H9 (cell line): ENCODE measurements at regions not wholly inside any gene's neighbourhood (a gene's known extent, or its start where the extent isn't known, plus 50 kb on each side); places are given as distances from the start of the nearest gene placed in this dataset.

Experiments used
- DNase-seq: peaks from one replicate; pipeline ENCODE4 v3.0.0-alpha.2; 2017
- H2AFZ ChIP-seq: one replicate; pipeline ENCODE4 v1.6.1; 2013; ENCODE audit warnings: mild to moderate bottlenecking, low read length, control low read depth, moderate library complexity
- H2AK5ac ChIP-seq: 2 replicates; pipeline ENCODE4 v1.6.1; 2013; ENCODE audit warnings: low read length, control low read depth, mixed read lengths; ENCODE audit not compliant: insufficient read length
- H2BK120ac ChIP-seq: one replicate; pipeline ENCODE4 v1.6.1; 2013; ENCODE audit warnings: low read depth, mild to moderate bottlenecking, low read length, control low read depth, inconsistent platforms; ENCODE audit not compliant: poor library complexity, severe bottlenecking
- H2BK12ac ChIP-seq: 2 replicates; pipeline ENCODE4 v1.6.1; 2013; ENCODE audit warnings: low read length, control low read depth, mixed read lengths, low read depth; ENCODE audit not compliant: insufficient read length
- H2BK15ac ChIP-seq: 2 replicates; pipeline ENCODE4 v1.6.1; 2013; ENCODE audit warnings: low read depth, low read length, control low read depth
- H2BK20ac ChIP-seq: one replicate; pipeline ENCODE4 v1.6.1; 2013; ENCODE audit warnings: low read depth, mild to moderate bottlenecking, low read length, control low read depth, inconsistent platforms; ENCODE audit not compliant: poor library complexity, severe bottlenecking
- H2BK5ac ChIP-seq: 2 replicates; pipeline ENCODE4 v1.6.1; 2013; ENCODE audit warnings: low read length, control low read depth, mixed read lengths; ENCODE audit not compliant: insufficient read length
- H3K14ac ChIP-seq: 2 replicates; pipeline ENCODE4 v1.6.1; 2013; ENCODE audit warnings: low read length, control low read depth; ENCODE audit not compliant: insufficient read depth
- H3K18ac ChIP-seq: 2 replicates; pipeline ENCODE4 v1.6.1; 2013; ENCODE audit warnings: low read depth, mild to moderate bottlenecking, mixed read lengths, low read length, control low read depth; ENCODE audit not compliant: insufficient read length
- H3K23ac ChIP-seq: 2 replicates; pipeline ENCODE4 v1.6.1; 2013; ENCODE audit warnings: low read length, control low read depth, mixed read lengths, low read depth; ENCODE audit not compliant: insufficient read length
- H3K23me2 ChIP-seq: 2 replicates; pipeline ENCODE4 v1.6.1; 2013; ENCODE audit warnings: low read depth, mild to moderate bottlenecking, mixed read lengths, low read length, control low read depth; ENCODE audit not compliant: insufficient read length, poor library complexity, severe bottlenecking
- H3K27ac ChIP-seq: 2 replicates; pipeline ENCODE4 v1.5.1; 2013; ENCODE audit warnings: low read length, control low read depth, mixed read lengths, low read depth; ENCODE audit not compliant: insufficient read length
- H3K27me3 ChIP-seq: 2 replicates; pipeline ENCODE4 v1.6.1; 2013; ENCODE audit warnings: low read length, control low read depth, inconsistent platforms; ENCODE audit not compliant: insufficient read depth
- H3K4ac ChIP-seq: 2 replicates; pipeline ENCODE4 v1.6.1; 2013; ENCODE audit warnings: low read depth, mild to moderate bottlenecking, control low read depth, inconsistent platforms, low read length, moderate library complexity
- H3K4me1 ChIP-seq: 2 replicates; pipeline ENCODE4 v1.6.1; 2013; ENCODE audit warnings: low read length, control low read depth, inconsistent platforms; ENCODE audit not compliant: insufficient read depth
- H3K4me2 ChIP-seq: 2 replicates; pipeline ENCODE4 v1.6.1; 2013; ENCODE audit warnings: low read length, control low read depth, mixed read lengths; ENCODE audit not compliant: insufficient read length, insufficient read depth
- H3K56ac ChIP-seq: 2 replicates; pipeline ENCODE4 v1.6.1; 2013; ENCODE audit warnings: low read depth, mild to moderate bottlenecking, mixed read lengths, low read length, control low read depth; ENCODE audit not compliant: insufficient read length
- H3K79me1 ChIP-seq: 2 replicates; pipeline ENCODE4 v1.6.1; 2013; ENCODE audit warnings: low read depth, mild to moderate bottlenecking, moderate library complexity, low read length, control low read depth, inconsistent platforms; ENCODE audit not compliant: insufficient read depth, poor library complexity, severe bottlenecking
- H3K79me2 ChIP-seq: 2 replicates; pipeline ENCODE4 v1.6.1; 2013; ENCODE audit warnings: low read length, control low read depth, inconsistent platforms; ENCODE audit not compliant: insufficient read depth
- H3K9ac ChIP-seq: 2 replicates; pipeline ENCODE4 v1.6.1; 2013; ENCODE audit warnings: low read length, control low read depth, mixed read lengths; ENCODE audit not compliant: insufficient read length; ENCODE audit errors: extremely low read depth
- H3K9me3 ChIP-seq: one replicate; pipeline ENCODE4 v1.6.1; 2013; ENCODE audit warnings: low read depth, low read length, inconsistent platforms; ENCODE audit not compliant: control insufficient read depth
- H3T11ph ChIP-seq: one replicate; pipeline ENCODE4 v1.6.1; 2013; ENCODE audit warnings: mild to moderate bottlenecking, low read length, control low read depth, inconsistent platforms
- H4K20me1 ChIP-seq: one replicate; pipeline ENCODE4 v1.6.1; 2013; ENCODE audit not compliant: control insufficient read depth, insufficient read length, insufficient read depth
- H4K5ac ChIP-seq: 2 replicates; pipeline ENCODE4 v1.6.1; 2013; ENCODE audit warnings: low read depth, mild to moderate bottlenecking, mixed read lengths, low read length, control low read depth; ENCODE audit not compliant: insufficient read length
- H4K8ac ChIP-seq: replicated peaks from 2 replicates; pipeline ENCODE4 v1.6.1; 2013; ENCODE audit warnings: low read length, control low read depth, mixed read lengths, low read depth; ENCODE audit not compliant: insufficient read length
- H4K91ac ChIP-seq: 2 replicates; pipeline ENCODE4 v1.6.1; 2013; ENCODE audit warnings: low read depth, mild to moderate bottlenecking, moderate library complexity, mixed read lengths, low read length, control low read depth; ENCODE audit not compliant: insufficient read length
- H3K27ac Mint-ChIP-seq, 3 experiments: 2 replicates in 2 of 3; 3 replicates in 1 of 3; pipeline ENCODE4 v1.8.0; 2020 to 2021; ENCODE audit warnings: mixed read lengths in 3 of 3, mild to moderate bottlenecking in 1 of 3, moderate library complexity in 1 of 3
- H3K27me3 Mint-ChIP-seq: 2 replicates; pipeline ENCODE4 v1.8.0; 2021; ENCODE audit warnings: low read depth, mild to moderate bottlenecking, moderate library complexity, mixed read lengths
- H3K36me3 Mint-ChIP-seq, 3 experiments: 2 replicates in 2 of 3; 3 replicates in 1 of 3; pipeline ENCODE4 v1.8.0; 2020 to 2021; ENCODE audit warnings: low read depth in 3 of 3, mixed read lengths in 3 of 3; ENCODE audit not compliant: insufficient read depth in 1 of 3
- H3K4me1 Mint-ChIP-seq, 2 experiments: 2 replicates each; pipeline ENCODE4 v1.8.0; 2020; ENCODE audit warnings: mixed read lengths in 2 of 2
- H3K4me3 Mint-ChIP-seq, 2 experiments: 2 replicates in 1 of 2; 3 replicates in 1 of 2; pipeline ENCODE4 v1.8.0; 2020 to 2021; ENCODE audit warnings: mild to moderate bottlenecking in 2 of 2, mixed read lengths in 2 of 2, moderate library complexity in 1 of 2
- H3K9me3 Mint-ChIP-seq, 2 experiments: 2 replicates in 1 of 2; 3 replicates in 1 of 2; pipeline ENCODE4 v1.8.0; 2020; ENCODE audit warnings: mild to moderate bottlenecking in 2 of 2, mixed read lengths in 2 of 2, moderate library complexity in 1 of 2
- CTCF ChIP-seq: fragments of 200-600 bp; sonication (generic); conservative IDR thresholded peaks from 3 replicates; pipeline ENCODE4 v1.8.0; 2021; ENCODE audit warnings: antibody characterized with exemption, mild to moderate bottlenecking
- WGBS: extraction: QIAGEN DNeasy Blood & Tissue Kit; methylation state at CpG from one replicate; pipeline ENCODE4 v1.1.7; 2013; ENCODE audit warnings: missing lambda C conversion rate, low lambda C conversion rate, mixed read lengths; ENCODE audit not compliant: insufficient read length; ENCODE audit errors: extremely low coverage; 5-methylcytosine and 5-hydroxymethylcytosine counted together

- Mint-ChIP-seq H3K4me1 (no peaks in the 10 kb centered on the region), H3K9me3 (no peaks in the 10 kb centered on the region), H3K36me3 (no peaks in the 10 kb centered on the region; a peak in 1 of 7 replicates), H3K4me3 (no peak overlapping the region), H3K27me3 (peaks cover 8% of the 10 kb centered on the region; the same call in 1 of the 2 replicates), H3K27ac (no peak overlapping the region; a peak in 1 of 7 replicates)
- no peak overlapping the region for H3K4me2 ChIP-seq
- no peaks in the 10 kb centered on the region for H3K4me1 ChIP-seq
- H3K23ac ChIP-seq: no peak overlapping the region
- no peak overlapping the region for H3K9ac ChIP-seq
- no peak overlapping the region for H2BK12ac ChIP-seq
- H2AK5ac ChIP-seq: no peak overlapping the region
- H3K27me3 ChIP-seq: no peaks in the 10 kb centered on the region
- H3K9me3 ChIP-seq: no peaks in the 10 kb centered on the region
- H3K79me1 ChIP-seq: no peaks in the 10 kb centered on the region
- no peaks in the 10 kb centered on the region for H4K20me1 ChIP-seq
- H3K23me2 ChIP-seq: no peaks in the 10 kb centered on the region
- no peak overlapping the region for H3K56ac ChIP-seq
- H2BK5ac ChIP-seq: no peak overlapping the region
- H3K4ac ChIP-seq: no peak overlapping the region
- H4K91ac ChIP-seq: no peak overlapping the region
- H3K27ac ChIP-seq: no peak overlapping the region
- H2AFZ ChIP-seq: no peak overlapping the region
- no peak for DNase-seq
- H3K14ac ChIP-seq: no peak overlapping the region
- H3K18ac ChIP-seq: no peak overlapping the region
- H2BK15ac ChIP-seq: no peak overlapping the region
- no peak overlapping the region for H3T11ph ChIP-seq
- no peak overlapping the region for H2BK20ac ChIP-seq
- no peaks in the 10 kb centered on the region for H3K79me2 ChIP-seq
- no CpG with 5 or more reads among the region's 5 CpGs for WGBS
- no peak overlapping the region for H2BK120ac ChIP-seq
- H4K5ac ChIP-seq: no peak overlapping the region
- H4K8ac ChIP-seq: no peak overlapping the region
- no peak for TF ChIP-seq CTCF
These were observed 94.9 kb upstream of the IKZF1 start for GRCh38 chr7:50209461-50210135.
